Breast epithelium (tissue), 3 donors: ENCODE measurements at regions not wholly inside any gene's neighbourhood (a gene's known extent, or its start where the extent isn't known, plus 50 kb on each side); places are given as distances from the start of the nearest gene placed in this dataset.

Experiments used
- POLR2A ChIP-seq: fragments of 450-650 bp; IDR thresholded peaks from one replicate; pipeline ENCODE4 v1.6.1; 2016; ENCODE audit warnings: antibody characterized with exemption, mild to moderate bottlenecking, moderate library complexity
- POLR2AphosphoS5 ChIP-seq, 3 donors: sonication (generic); formaldehyde crosslinking; IDR thresholded peaks; one replicate each; pipeline ENCODE4 v1.6.1; 2017; ENCODE audit warnings: antibody characterized with exemption in 3 of 3
- TF ChIP-seq, protein P1 (sequence below), 3 donors: fragments of 450-650 bp; IDR thresholded peaks; one replicate each; pipeline ENCODE4 v1.5.1; 2016 to 2017; ENCODE audit warnings: antibody characterized with exemption in 3 of 3, mild to moderate bottlenecking in 3 of 3, moderate library complexity in 3 of 3

DNA sequence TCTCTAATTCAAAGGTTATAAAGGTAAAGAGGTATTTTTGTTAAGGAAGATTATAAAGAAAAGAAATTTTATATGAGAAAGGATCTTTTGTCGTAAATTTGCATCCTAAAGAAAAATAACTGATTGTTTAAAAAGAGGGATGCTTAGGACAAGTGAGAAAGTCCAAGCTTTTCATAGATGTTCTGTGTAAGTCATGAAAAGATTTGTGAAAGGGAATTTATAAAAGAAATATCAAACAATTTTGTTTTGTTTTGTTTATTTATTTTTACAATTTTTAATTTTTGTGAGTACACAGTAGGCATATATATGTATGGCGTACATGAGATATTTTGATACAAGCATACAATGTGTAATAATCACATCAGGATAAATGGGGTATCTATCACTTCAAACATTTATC is 145.2 kb downstream of the ADSS2 start:
- TF ChIP-seq, protein P1, sequence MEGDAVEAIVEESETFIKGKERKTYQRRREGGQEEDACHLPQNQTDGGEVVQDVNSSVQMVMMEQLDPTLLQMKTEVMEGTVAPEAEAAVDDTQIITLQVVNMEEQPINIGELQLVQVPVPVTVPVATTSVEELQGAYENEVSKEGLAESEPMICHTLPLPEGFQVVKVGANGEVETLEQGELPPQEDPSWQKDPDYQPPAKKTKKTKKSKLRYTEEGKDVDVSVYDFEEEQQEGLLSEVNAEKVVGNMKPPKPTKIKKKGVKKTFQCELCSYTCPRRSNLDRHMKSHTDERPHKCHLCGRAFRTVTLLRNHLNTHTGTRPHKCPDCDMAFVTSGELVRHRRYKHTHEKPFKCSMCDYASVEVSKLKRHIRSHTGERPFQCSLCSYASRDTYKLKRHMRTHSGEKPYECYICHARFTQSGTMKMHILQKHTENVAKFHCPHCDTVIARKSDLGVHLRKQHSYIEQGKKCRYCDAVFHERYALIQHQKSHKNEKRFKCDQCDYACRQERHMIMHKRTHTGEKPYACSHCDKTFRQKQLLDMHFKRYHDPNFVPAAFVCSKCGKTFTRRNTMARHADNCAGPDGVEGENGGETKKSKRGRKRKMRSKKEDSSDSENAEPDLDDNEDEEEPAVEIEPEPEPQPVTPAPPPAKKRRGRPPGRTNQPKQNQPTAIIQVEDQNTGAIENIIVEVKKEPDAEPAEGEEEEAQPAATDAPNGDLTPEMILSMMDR (IDR thresholded peaks at IDR 0.05): no peak
- TF ChIP-seq POLR2A: no peak
- TF ChIP-seq POLR2AphosphoS5 (IDR thresholded peaks at IDR 0.05): no peak
